Breast epithelium (tissue), 4 donors: ENCODE measurements at regions not wholly inside any gene's neighbourhood (a gene's known extent, or its start where the extent isn't known, plus 50 kb on each side); places are given as distances from the start of the nearest gene placed in this dataset.

Source experiments
- DNase-seq, 2 donors: peaks; one replicate each; pipeline ENCODE4 v3.0.0-alpha.2; 2019; ENCODE audit warnings: low spot score in 2 of 2
- H3K27ac ChIP-seq, 2 donors: fragments of 200-600 bp; sonication (generic) in 1 of 2; one replicate each; pipeline ENCODE4 v1.5.1; 2016 to 2019; ENCODE audit warnings: mild to moderate bottlenecking in 1 of 2
- H3K27me3 ChIP-seq, 2 donors: fragments of 200-600 bp; sonication (generic) in 1 of 2; one replicate each; pipeline versions ENCODE4 v1.5.1 to v1.6.0; 2017 to 2019; ENCODE audit warnings: control low read depth in 1 of 2, mild to moderate bottlenecking in 1 of 2
- H3K36me3 ChIP-seq: fragments of 200-600 bp; one replicate; pipeline ENCODE4 v1.5.1; 2019
- H3K4me1 ChIP-seq, 2 donors: fragments of 200-600 bp; sonication (generic); one replicate each; pipeline ENCODE4 v1.5.1; 2016 to 2019; ENCODE audit warnings: control low read depth in 1 of 2
- H3K4me3 ChIP-seq, 3 donors: fragments of 200-600 bp; sonication (generic); 1 replicate in 2 of 3; 2 replicates in 1 of 3; pipeline ENCODE4 v1.5.1; 2016 to 2019; ENCODE audit warnings: mild to moderate bottlenecking in 3 of 3, moderate library complexity in 2 of 3
- H3K9me3 ChIP-seq, 2 donors: fragments of 200-600 bp; sonication (generic) in 1 of 2; one replicate each; pipeline ENCODE4 v1.5.1; 2016 to 2019; ENCODE audit warnings: control low read depth in 1 of 2
- CTCF ChIP-seq, 3 donors: fragments of 450-650 bp; IDR thresholded peaks; one replicate each; pipeline ENCODE4 v1.5.1; 2016 to 2017; ENCODE audit warnings: antibody characterized with exemption in 3 of 3, mild to moderate bottlenecking in 3 of 3, moderate library complexity in 3 of 3
- POLR2A ChIP-seq: fragments of 450-650 bp; IDR thresholded peaks from one replicate; pipeline ENCODE4 v1.6.1; 2016; ENCODE audit warnings: antibody characterized with exemption, mild to moderate bottlenecking, moderate library complexity
- POLR2AphosphoS5 ChIP-seq, 3 donors: sonication (generic); formaldehyde crosslinking; IDR thresholded peaks; one replicate each; pipeline ENCODE4 v1.6.1; 2017; ENCODE audit warnings: antibody characterized with exemption in 3 of 3
- intact Hi-C: fragments of 100-400 bp; cut with DNase I; formaldehyde crosslinking; loops from one replicate; pipeline ENCODE4 v1.15.1; 2023; ENCODE audit warnings: low total_unique reads

GRCh38 chr11:91209751-91210150 lies 986.9 kb upstream of the CHORDC1 start:
- Histone ChIP-seq H3K27ac (no peak overlapping the region), H3K4me3 (no peak overlapping the region), H3K36me3 (no peaks in the 10 kb centered on the region), H3K9me3 (no peaks in the 10 kb centered on the region), H3K27me3 (no peaks in the 10 kb centered on the region), H3K4me1 (no peaks in the 10 kb centered on the region)
- DNase-seq, result no peak
- intact Hi-C loops, result no loop called here
- no peak for TF ChIP-seq CTCF (IDR thresholded peaks at IDR 0.05)
- TF ChIP-seq POLR2AphosphoS5 (IDR thresholded peaks at IDR 0.05), result no peak
- no peak for TF ChIP-seq POLR2A

GRCh38 chr11:91209306-91209705 lies 986.5 kb upstream of the CHORDC1 start:
- no peak for DNase-seq
- intact Hi-C loops, result no loop called here
- no peak overlapping the region for H3K4me3 ChIP-seq
- no peaks in the 10 kb centered on the region for H3K9me3 ChIP-seq
- TF ChIP-seq POLR2A (no peak), POLR2AphosphoS5 (IDR thresholded peaks at IDR 0.05) (no peak), CTCF (IDR thresholded peaks at IDR 0.05) (no peak)
- H3K27me3 ChIP-seq, result no peaks in the 10 kb centered on the region
- H3K36me3 ChIP-seq, result no peaks in the 10 kb centered on the region
- no peak overlapping the region for H3K27ac ChIP-seq
- no peaks in the 10 kb centered on the region for H3K4me1 ChIP-seq

- no peaks in the 10 kb centered on the region for H3K4me1 ChIP-seq
- H3K27ac ChIP-seq, result no peak overlapping the region
- H3K27me3 ChIP-seq, result no peaks in the 10 kb centered on the region
- H3K36me3 ChIP-seq, result no peaks in the 10 kb centered on the region
- intact Hi-C loops, result no loop called here
- TF ChIP-seq POLR2AphosphoS5 (IDR thresholded peaks at IDR 0.05) (no peak), CTCF (IDR thresholded peaks at IDR 0.05) (no peak), POLR2A (no peak)
- H3K4me3 ChIP-seq, result no peak overlapping the region
- no peaks in the 10 kb centered on the region for H3K9me3 ChIP-seq
- no peak for DNase-seq
These were observed 977.0 kb upstream of the CHORDC1 start for GRCh38 chr11:91199866-91200265.

GRCh38 chr11:91194546-91194945 lies 971.7 kb upstream of the CHORDC1 start:
- Histone ChIP-seq H3K36me3 (no peaks in the 10 kb centered on the region), H3K4me1 (no peaks in the 10 kb centered on the region), H3K9me3 (no peaks in the 10 kb centered on the region), H3K4me3 (no peak overlapping the region), H3K27ac (no peak overlapping the region), H3K27me3 (no peaks in the 10 kb centered on the region)
- no peak for DNase-seq
- intact Hi-C loops, result no loop called here
- TF ChIP-seq POLR2AphosphoS5 (IDR thresholded peaks at IDR 0.05) (no peak), POLR2A (no peak), CTCF (IDR thresholded peaks at IDR 0.05) (no peak)

- TF ChIP-seq CTCF (IDR thresholded peaks at IDR 0.05), result no peak
- TF ChIP-seq POLR2AphosphoS5 (IDR thresholded peaks at IDR 0.05), result no peak
- no peak for TF ChIP-seq POLR2A
- no peaks in the 10 kb centered on the region for H3K4me1 ChIP-seq
- intact Hi-C loops, result no loop called here
- H3K27ac ChIP-seq, result no peak overlapping the region
- H3K4me3 ChIP-seq, result no peak overlapping the region
- no peak for DNase-seq
- no peaks in the 10 kb centered on the region for H3K27me3 ChIP-seq
- H3K9me3 ChIP-seq, result no peaks in the 10 kb centered on the region
- no peaks in the 10 kb centered on the region for H3K36me3 ChIP-seq
These were observed 965.6 kb upstream of the CHORDC1 start for GRCh38 chr11:91188484-91188883.
